PC-9 (cell line): ENCODE measurements at regions not wholly inside any gene's neighbourhood (a gene's known extent, or its start where the extent isn't known, plus 50 kb on each side); places are given as distances from the start of the nearest gene placed in this dataset.

Source experiments
- BruUV-seq: library from RNA; stranded (reverse); fragments of 400-500 nt; replicated peaks from 2 replicates; lab custom pipeline; 2021; lab: Mats Ljungman, UMichigan
- CTCF ChIA-PET: fragments of 300-600 bp; sonication (Branson Sonifier 250); formaldehyde crosslinking; loops from one replicate; lab custom pipeline; 2022; ENCODE audit warnings: antibody characterized with exemption; lab: Charles Lee
- POLR2A ChIA-PET: fragments of 300-600 bp; sonication (Branson Sonifier 250); formaldehyde crosslinking; loops from one replicate; lab custom pipeline; 2022; ENCODE audit warnings: antibody characterized with exemption; ENCODE audit not compliant: unreplicated experiment; lab: Charles Lee
- DNase-seq, 2 experiments: peaks; one replicate each; pipeline versions ENCODE4 v3.0.0 to v3.0.0-alpha.2; 2015 to 2022; ENCODE audit warnings: mixed read lengths in 1 of 2
- H2AFZ ChIP-seq: fragments of 200-600 bp; sonication (generic); 2 replicates; pipeline ENCODE4 v1.8.1; 2017; ENCODE audit warnings: antibody characterized with exemption
- H3F3A ChIP-seq: fragments of 200-600 bp; sonication (generic); 2 replicates; pipeline ENCODE4 v1.8.1; 2017; ENCODE audit warnings: antibody characterized with exemption, mild to moderate bottlenecking, low read depth; ENCODE audit not compliant: insufficient read depth
- H3K27ac ChIP-seq: fragments of 200-600 bp; sonication (generic); 2 replicates; pipeline ENCODE4 v1.6.1; 2016; ENCODE audit warnings: mixed run types
- H3K27me3 ChIP-seq: fragments of 200-600 bp; sonication (generic); 2 replicates; pipeline ENCODE4 v1.6.1; 2016; ENCODE audit warnings: low read depth, mixed run types; ENCODE audit not compliant: insufficient read depth
- H3K36me3 ChIP-seq: fragments of 200-600 bp; sonication (generic); 2 replicates; pipeline ENCODE4 v1.6.1; 2016; ENCODE audit warnings: low read depth, mixed run types
- H3K4me1 ChIP-seq: fragments of 200-600 bp; sonication (generic); replicated peaks from 2 replicates; pipeline ENCODE4 v1.6.1; 2016; ENCODE audit warnings: mixed run types; ENCODE audit not compliant: insufficient read depth
- H3K4me2 ChIP-seq: fragments of 200-600 bp; sonication (generic); 2 replicates; pipeline ENCODE4 v1.6.1; 2017; ENCODE audit warnings: mixed run types
- H3K4me3 ChIP-seq: fragments of 200-600 bp; sonication (generic); 2 replicates; pipeline ENCODE4 v1.6.1; 2016; ENCODE audit warnings: mixed run types
- H3K79me2 ChIP-seq: fragments of 200-600 bp; sonication (generic); 2 replicates; pipeline ENCODE4 v1.6.1; 2017; ENCODE audit warnings: low read depth, mixed run types
- H3K9me2 ChIP-seq: fragments of 200-600 bp; sonication (generic); 2 replicates; pipeline ENCODE4 v1.8.1; 2017; ENCODE audit warnings: mild to moderate bottlenecking; ENCODE audit not compliant: insufficient read depth
- H3K9me3 ChIP-seq: fragments of 200-600 bp; sonication (generic); 2 replicates; pipeline ENCODE4 v1.8.1; 2016; ENCODE audit warnings: low read depth; ENCODE audit not compliant: insufficient read depth
- H4K20me1 ChIP-seq: fragments of 200-600 bp; sonication (generic); 2 replicates; pipeline ENCODE4 v1.8.1; 2017; ENCODE audit not compliant: insufficient read depth
- CTCF ChIP-seq: fragments of 200-600 bp; sonication (generic); conservative IDR thresholded peaks from 2 replicates; pipeline ENCODE4 v1.6.1; 2017; ENCODE audit warnings: mixed run types, antibody characterized with exemption, mild to moderate bottlenecking, moderate library complexity
- EZH2 ChIP-seq: fragments of 200-600 bp; sonication (generic); IDR thresholded peaks from 2 replicates; pipeline ENCODE4 v1.8.0; 2017; ENCODE audit warnings: antibody characterized with exemption, low read depth
- intact Hi-C: fragments of 100-400 bp; cut with micrococcal nuclease; formaldehyde crosslinking; loops from one replicate; pipeline ENCODE4 v1.10.0; 2022; ENCODE audit not compliant: unreplicated experiment

GRCh38 chr14:29355331-29355730 lies 572.3 kb downstream of the PRKD1 start:
- Histone ChIP-seq H3K9me2 (no peaks in the 10 kb centered on the region), H3K4me2 (no peak overlapping the region), H3K9me3 (no peaks in the 10 kb centered on the region), H2AFZ (no peak overlapping the region), H4K20me1 (no peaks in the 10 kb centered on the region), H3K27ac (no peak overlapping the region), H3K4me1 (no peaks in the 10 kb centered on the region), H3F3A (no peaks in the 10 kb centered on the region), H3K36me3 (no peaks in the 10 kb centered on the region), H3K4me3 (no peak overlapping the region), H3K27me3 (no peaks in the 10 kb centered on the region), H3K79me2 (no peaks in the 10 kb centered on the region)
- POLR2A ChIA-PET = no interaction called here
- CTCF ChIA-PET = no interaction called here
- intact Hi-C loops = no loop called here
- no peak for DNase-seq
- TF ChIP-seq EZH2 (no peak), CTCF (no peak)
- no TSS peak for BruUV-seq

GRCh38 chr14:29355846-29356245 lies 571.8 kb downstream of the PRKD1 start:
- Histone ChIP-seq H3K27ac (no peak overlapping the region), H3K4me3 (no peak overlapping the region), H2AFZ (no peak overlapping the region), H3K27me3 (no peaks in the 10 kb centered on the region), H3K4me1 (no peaks in the 10 kb centered on the region), H3K4me2 (no peak overlapping the region), H3F3A (no peaks in the 10 kb centered on the region), H3K79me2 (no peaks in the 10 kb centered on the region), H3K9me3 (no peaks in the 10 kb centered on the region), H4K20me1 (no peaks in the 10 kb centered on the region), H3K36me3 (no peaks in the 10 kb centered on the region), H3K9me2 (no peaks in the 10 kb centered on the region)
- ChIA-PET POLR2A (no interaction called here), CTCF (no interaction called here)
- BruUV-seq = no TSS peak
- DNase-seq = no peak
- TF ChIP-seq CTCF (no peak), EZH2 (no peak)
- intact Hi-C loops = no loop called here

- H3K4me2 ChIP-seq = no peak overlapping the region
- no peaks in the 10 kb centered on the region for H3K9me2 ChIP-seq
- H3K27me3 ChIP-seq = no peaks in the 10 kb centered on the region
- intact Hi-C loops = no loop called here
- POLR2A ChIA-PET = no interaction called here
- no peaks in the 10 kb centered on the region for H3K36me3 ChIP-seq
- no peaks in the 10 kb centered on the region for H4K20me1 ChIP-seq
- TF ChIP-seq CTCF = no peak
- TF ChIP-seq EZH2 = no peak
- CTCF ChIA-PET = interaction anchor here (0.6 kb wide), 1 partner anchor 844 kb away, joined by 3 read pairs; no protein-coding TSS in a partner anchor
- H3K4me3 ChIP-seq = no peak overlapping the region
- H3K9me3 ChIP-seq = no peaks in the 10 kb centered on the region
- no peak overlapping the region for H3K27ac ChIP-seq
- no peak for DNase-seq
- no TSS peak for BruUV-seq
- no peaks in the 10 kb centered on the region for H3F3A ChIP-seq
- H2AFZ ChIP-seq = no peak overlapping the region
- H3K79me2 ChIP-seq = no peaks in the 10 kb centered on the region
- no peaks in the 10 kb centered on the region for H3K4me1 ChIP-seq
Measured at GRCh38 chr14:29360656-29361055, 567.0 kb downstream of the PRKD1 start.
